ENCODE measurements at regions not wholly inside any gene's neighbourhood (a gene's known extent, or its start where the extent isn't known, plus 50 kb on each side); places are given as distances from the start of the nearest gene placed in this dataset.

- Mint-ChIP-seq H3K4me3 (no peak overlapping the region), H3K27ac (no peak overlapping the region), H3K4me1 (no peaks in the 10 kb centered on the region), H3K36me3 (no peaks in the 10 kb centered on the region), H3K9me3 (peaks cover 5% of the 10 kb centered on the region; the same call in 1 of the 2 replicates), H3K27me3 (ENCODE audit: low read depth) (peaks cover 3% of the 10 kb centered on the region; the same call in 1 of the 2 replicates)
- TF ChIP-seq, protein P1, sequence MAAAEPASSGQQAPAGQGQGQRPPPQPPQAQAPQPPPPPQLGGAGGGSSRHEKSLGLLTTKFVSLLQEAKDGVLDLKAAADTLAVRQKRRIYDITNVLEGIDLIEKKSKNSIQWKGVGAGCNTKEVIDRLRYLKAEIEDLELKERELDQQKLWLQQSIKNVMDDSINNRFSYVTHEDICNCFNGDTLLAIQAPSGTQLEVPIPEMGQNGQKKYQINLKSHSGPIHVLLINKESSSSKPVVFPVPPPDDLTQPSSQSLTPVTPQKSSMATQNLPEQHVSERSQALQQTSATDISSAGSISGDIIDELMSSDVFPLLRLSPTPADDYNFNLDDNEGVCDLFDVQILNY (CRISPR knock-in tag; IDR thresholded peaks at IDR 0.05), result no peak
- no peak for TF ChIP-seq PRRX2 (CRISPR knock-in tag; IDR thresholded peaks at IDR 0.05)
- no peak for TF ChIP-seq ZNF512 (CRISPR knock-in tag; IDR thresholded peaks at IDR 0.05; ENCODE audit: borderline replicate concordance)
- TF ChIP-seq GRHL2 (CRISPR knock-in tag; IDR thresholded peaks at IDR 0.05; ENCODE audit: insufficient replicate concordance, severe bottlenecking), result no peak
- no peak for TF ChIP-seq NR3C1 (CRISPR knock-in tag; conservative IDR thresholded peaks at IDR 0.05; ENCODE audit: low read depth)
- no peak for TF ChIP-seq ZNF121 (CRISPR knock-in tag; IDR thresholded peaks at IDR 0.05)
- no peak for TF ChIP-seq CREB1 (CRISPR knock-in tag; IDR thresholded peaks at IDR 0.05)
- TF ChIP-seq SP1 (CRISPR knock-in tag; conservative IDR thresholded peaks at IDR 0.05), result no peak
- TF ChIP-seq SMAD4 (CRISPR knock-in tag; IDR thresholded peaks at IDR 0.05), result no peak
- TF ChIP-seq, protein P2, sequence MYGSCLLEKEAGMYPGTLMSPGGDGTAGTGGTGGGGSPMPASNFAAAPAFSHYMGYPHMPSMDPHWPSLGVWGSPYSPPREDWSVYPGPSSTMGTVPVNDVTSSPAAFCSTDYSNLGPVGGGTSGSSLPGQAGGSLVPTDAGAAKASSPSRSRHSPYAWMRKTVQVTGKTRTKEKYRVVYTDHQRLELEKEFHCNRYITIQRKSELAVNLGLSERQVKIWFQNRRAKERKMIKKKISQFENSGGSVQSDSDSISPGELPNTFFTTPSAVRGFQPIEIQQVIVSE (CRISPR knock-in tag; IDR thresholded peaks at IDR 0.05; ENCODE audit: borderline replicate concordance), result no peak
- TF ChIP-seq NR2C2 (CRISPR knock-in tag; IDR thresholded peaks at IDR 0.05), result no peak
- TF ChIP-seq NFE2L1 (CRISPR knock-in tag; IDR thresholded peaks at IDR 0.05), result no peak
- TF ChIP-seq ZNF425 (CRISPR knock-in tag; conservative IDR thresholded peaks at IDR 0.05), result no peak
- ChIA-PET POLR2A (no interaction called here), CTCF (no interaction called here)
- no peak for ATAC-seq
- DNase-seq (ENCODE audit: low spot score), result no peak
Measured at GRCh38 chr20:48414786-48415185, 413.0 kb downstream of the PREX1 start.

DNA sequence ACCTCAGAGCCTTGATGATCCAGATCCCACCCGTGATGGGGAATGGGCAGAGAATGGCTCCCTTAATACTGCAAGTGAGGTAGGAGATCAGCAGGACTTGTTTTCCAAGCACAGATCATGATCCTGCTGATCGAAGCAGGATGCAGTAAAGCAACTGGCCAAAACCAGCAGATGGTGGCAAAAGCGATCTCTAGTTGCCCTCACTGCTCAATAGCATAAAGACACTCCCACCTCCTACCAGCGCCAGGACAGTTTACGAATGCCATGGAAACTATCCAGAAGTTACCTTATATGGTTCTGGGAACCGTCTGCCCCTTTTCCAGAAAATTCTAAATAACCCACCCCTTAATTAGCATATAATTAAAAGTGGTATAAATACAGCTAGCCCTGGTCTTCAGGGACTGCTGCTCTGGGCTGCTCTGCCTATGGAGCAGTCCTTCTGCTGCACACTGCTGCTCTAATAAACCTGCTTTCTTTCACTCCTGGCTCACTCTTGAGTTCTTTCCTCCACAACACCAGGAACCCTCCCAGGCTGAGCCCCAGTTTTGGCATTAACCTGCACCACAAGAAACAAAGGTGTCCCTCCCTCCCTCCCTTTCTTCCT lies 415.8 kb downstream of the PREX1 start:
- POLR2A ChIA-PET, result no interaction called here
- Mint-ChIP-seq H3K27me3 (ENCODE audit: low read depth) (peaks cover 3% of the 10 kb centered on the region; the same call in 1 of the 2 replicates), H3K36me3 (no peaks in the 10 kb centered on the region), H3K27ac (no peak overlapping the region), H3K9me3 (peaks cover 5% of the 10 kb centered on the region; the same call in 1 of the 2 replicates), H3K4me3 (no peak overlapping the region), H3K4me1 (peaks cover 11% of the 10 kb centered on the region)
- ATAC-seq, result no peak
- no peak for DNase-seq (ENCODE audit: low spot score)
- CTCF ChIA-PET, result no interaction called here
- TF ChIP-seq ZNF281 (CRISPR knock-in tag; IDR thresholded peaks at IDR 0.05) (no peak), EMX1 (CRISPR knock-in tag; IDR thresholded peaks at IDR 0.05) (no peak), HMGA2 (CRISPR knock-in tag; IDR thresholded peaks at IDR 0.05) (no peak), TP53 (CRISPR knock-in tag; IDR thresholded peaks at IDR 0.05) (no peak), TEAD1 (CRISPR knock-in tag; IDR thresholded peaks at IDR 0.05) (no peak), ESRRA (CRISPR knock-in tag; IDR thresholded peaks at IDR 0.05; ENCODE audit: borderline replicate concordance) (no peak), CTCF (IDR thresholded peaks at IDR 0.05) (no peak), NR3C1 (CRISPR knock-in tag; conservative IDR thresholded peaks at IDR 0.05; ENCODE audit: low read depth) (no peak), CBFB (CRISPR knock-in tag; IDR thresholded peaks at IDR 0.05; ENCODE audit: low read depth) (no peak), JAZF1 (CRISPR knock-in tag; IDR thresholded peaks at IDR 0.05) (no peak)
- TF ChIP-seq, protein P3, sequence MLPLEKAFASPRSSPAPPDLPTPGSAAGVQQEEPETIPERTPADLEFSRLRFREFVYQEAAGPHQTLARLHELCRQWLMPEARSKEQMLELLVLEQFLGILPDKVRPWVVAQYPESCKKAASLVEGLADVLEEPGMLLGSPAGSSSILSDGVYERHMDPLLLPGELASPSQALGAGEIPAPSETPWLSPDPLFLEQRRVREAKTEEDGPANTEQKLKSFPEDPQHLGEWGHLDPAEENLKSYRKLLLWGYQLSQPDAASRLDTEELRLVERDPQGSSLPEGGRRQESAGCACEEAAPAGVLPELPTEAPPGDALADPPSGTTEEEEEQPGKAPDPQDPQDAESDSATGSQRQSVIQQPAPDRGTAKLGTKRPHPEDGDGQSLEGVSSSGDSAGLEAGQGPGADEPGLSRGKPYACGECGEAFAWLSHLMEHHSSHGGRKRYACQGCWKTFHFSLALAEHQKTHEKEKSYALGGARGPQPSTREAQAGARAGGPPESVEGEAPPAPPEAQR (CRISPR knock-in tag; IDR thresholded peaks at IDR 0.05), result no peak
